ENCODE measurements at regions not wholly inside any gene's neighbourhood (a gene's known extent, or its start where the extent isn't known, plus 50 kb on each side); places are given as distances from the start of the nearest gene placed in this dataset.

GRCh38 chr6:54013966-54014365 is 97.3 kb upstream of the MLIP start:
- no peak for TF ChIP-seq SP1 (IDR thresholded peaks at IDR 0.05; ENCODE audit: low read depth, low read length)
- TF ChIP-seq, protein P1, sequence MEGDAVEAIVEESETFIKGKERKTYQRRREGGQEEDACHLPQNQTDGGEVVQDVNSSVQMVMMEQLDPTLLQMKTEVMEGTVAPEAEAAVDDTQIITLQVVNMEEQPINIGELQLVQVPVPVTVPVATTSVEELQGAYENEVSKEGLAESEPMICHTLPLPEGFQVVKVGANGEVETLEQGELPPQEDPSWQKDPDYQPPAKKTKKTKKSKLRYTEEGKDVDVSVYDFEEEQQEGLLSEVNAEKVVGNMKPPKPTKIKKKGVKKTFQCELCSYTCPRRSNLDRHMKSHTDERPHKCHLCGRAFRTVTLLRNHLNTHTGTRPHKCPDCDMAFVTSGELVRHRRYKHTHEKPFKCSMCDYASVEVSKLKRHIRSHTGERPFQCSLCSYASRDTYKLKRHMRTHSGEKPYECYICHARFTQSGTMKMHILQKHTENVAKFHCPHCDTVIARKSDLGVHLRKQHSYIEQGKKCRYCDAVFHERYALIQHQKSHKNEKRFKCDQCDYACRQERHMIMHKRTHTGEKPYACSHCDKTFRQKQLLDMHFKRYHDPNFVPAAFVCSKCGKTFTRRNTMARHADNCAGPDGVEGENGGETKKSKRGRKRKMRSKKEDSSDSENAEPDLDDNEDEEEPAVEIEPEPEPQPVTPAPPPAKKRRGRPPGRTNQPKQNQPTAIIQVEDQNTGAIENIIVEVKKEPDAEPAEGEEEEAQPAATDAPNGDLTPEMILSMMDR (IDR thresholded peaks at IDR 0.05; ENCODE audit: control extremely low read depth in 1 of 3, insufficient read depth in 1 of 3, low read depth in 1 of 3, low read length in 3 of 3) = no peak
- TF ChIP-seq EP300 (IDR thresholded peaks at IDR 0.05; ENCODE audit: borderline replicate concordance in 1 of 2, low read depth in 2 of 2, low read length in 2 of 2) = no peak
- no peak for TF ChIP-seq TBP (IDR thresholded peaks at IDR 0.05; ENCODE audit: low read depth, low read length)
- no peak for TF ChIP-seq MAX (IDR thresholded peaks at IDR 0.05)
- TF ChIP-seq JUND (IDR thresholded peaks at IDR 0.05; ENCODE audit: low read length) = no peak
- no peak for TF ChIP-seq SRF (IDR thresholded peaks at IDR 0.05; ENCODE audit: low read depth, low read length)
- no peak for TF ChIP-seq RBBP5 (IDR thresholded peaks at IDR 0.05; ENCODE audit: borderline replicate concordance, low read depth, low read length)
- TF ChIP-seq, protein P2, sequence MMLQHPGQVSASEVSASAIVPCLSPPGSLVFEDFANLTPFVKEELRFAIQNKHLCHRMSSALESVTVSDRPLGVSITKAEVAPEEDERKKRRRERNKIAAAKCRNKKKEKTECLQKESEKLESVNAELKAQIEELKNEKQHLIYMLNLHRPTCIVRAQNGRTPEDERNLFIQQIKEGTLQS (IDR thresholded peaks at IDR 0.05; ENCODE audit: insufficient read depth, low read depth, low read length) = no peak
- no peak for TF ChIP-seq CREB1 (IDR thresholded peaks at IDR 0.05)
- no peak for TF ChIP-seq GABPA (IDR thresholded peaks at IDR 0.05; ENCODE audit: borderline replicate concordance, insufficient read depth, low read length)
- TF ChIP-seq CHD2 (IDR thresholded peaks at IDR 0.05; ENCODE audit: low read length) = no peak
- no peak for TF ChIP-seq POLR2A (IDR thresholded peaks at IDR 0.05; ENCODE audit: control extremely low read depth in 1 of 2, low read depth in 2 of 2, low read length in 2 of 2)

Data from H1 (cell line).